ENCODE measurements at regions not wholly inside any gene's neighbourhood (a gene's known extent, or its start where the extent isn't known, plus 50 kb on each side); places are given as distances from the start of the nearest gene placed in this dataset.

DNA sequence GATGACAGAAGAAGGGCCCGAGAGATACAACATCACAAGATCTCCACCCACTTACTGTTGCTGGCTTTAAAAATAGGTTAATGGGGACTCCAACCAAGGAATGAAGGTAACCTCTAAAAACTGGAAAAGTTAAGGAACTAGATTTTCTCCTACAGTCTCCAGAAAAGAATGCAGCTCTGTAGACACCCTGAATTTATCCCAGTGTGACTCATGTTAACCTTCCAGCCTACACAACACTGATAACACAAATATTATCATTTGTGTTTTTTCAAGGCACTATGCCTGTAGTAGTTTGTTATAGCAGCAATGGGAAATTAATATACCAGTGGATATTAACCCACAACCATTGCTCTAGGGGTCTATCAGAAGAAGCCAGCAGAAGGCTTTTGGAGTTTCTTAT lies 730.7 kb upstream of the ZP4 start:
- no peaks in the 10 kb centered on the region for H3K27me3 ChIP-seq
- no peaks in the 10 kb centered on the region; the same call in 1 of the 2 replicates for H3K4me1 ChIP-seq
- TF ChIP-seq, protein P1, sequence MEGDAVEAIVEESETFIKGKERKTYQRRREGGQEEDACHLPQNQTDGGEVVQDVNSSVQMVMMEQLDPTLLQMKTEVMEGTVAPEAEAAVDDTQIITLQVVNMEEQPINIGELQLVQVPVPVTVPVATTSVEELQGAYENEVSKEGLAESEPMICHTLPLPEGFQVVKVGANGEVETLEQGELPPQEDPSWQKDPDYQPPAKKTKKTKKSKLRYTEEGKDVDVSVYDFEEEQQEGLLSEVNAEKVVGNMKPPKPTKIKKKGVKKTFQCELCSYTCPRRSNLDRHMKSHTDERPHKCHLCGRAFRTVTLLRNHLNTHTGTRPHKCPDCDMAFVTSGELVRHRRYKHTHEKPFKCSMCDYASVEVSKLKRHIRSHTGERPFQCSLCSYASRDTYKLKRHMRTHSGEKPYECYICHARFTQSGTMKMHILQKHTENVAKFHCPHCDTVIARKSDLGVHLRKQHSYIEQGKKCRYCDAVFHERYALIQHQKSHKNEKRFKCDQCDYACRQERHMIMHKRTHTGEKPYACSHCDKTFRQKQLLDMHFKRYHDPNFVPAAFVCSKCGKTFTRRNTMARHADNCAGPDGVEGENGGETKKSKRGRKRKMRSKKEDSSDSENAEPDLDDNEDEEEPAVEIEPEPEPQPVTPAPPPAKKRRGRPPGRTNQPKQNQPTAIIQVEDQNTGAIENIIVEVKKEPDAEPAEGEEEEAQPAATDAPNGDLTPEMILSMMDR (IDR thresholded peaks at IDR 0.05; ENCODE audit: low read depth, low read length): no peak
- no peaks in the 10 kb centered on the region for H3K9me3 ChIP-seq
- H3K36me3 ChIP-seq: no peaks in the 10 kb centered on the region
- no peak overlapping the region for H3K4me3 ChIP-seq (ENCODE audit: low read depth, low read length)
- no peak for DNase-seq

DNA sequence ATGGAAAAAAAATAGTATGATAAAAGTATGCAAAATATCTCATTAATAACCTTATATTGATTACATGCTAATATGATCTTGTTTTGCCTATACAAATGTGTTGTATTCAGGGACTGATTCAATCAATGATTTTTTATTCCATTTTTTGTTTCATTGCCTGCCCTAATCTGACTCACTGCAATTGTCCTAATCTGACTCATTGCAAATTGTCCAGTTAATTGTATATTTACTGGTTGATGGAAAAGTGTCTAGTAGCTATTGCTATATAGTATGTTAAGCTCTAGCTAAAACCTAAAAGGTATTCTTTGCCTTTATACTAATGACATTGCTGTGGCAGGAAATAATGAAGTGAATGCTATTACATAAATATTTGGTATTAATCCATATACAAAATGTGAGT lies 728.9 kb upstream of the ZP4 start:
- TF ChIP-seq, protein P1 (IDR thresholded peaks at IDR 0.05; ENCODE audit: low read depth, low read length): no peak
- no peaks in the 10 kb centered on the region for H3K9me3 ChIP-seq
- no peak overlapping the region for H3K4me3 ChIP-seq (ENCODE audit: low read depth, low read length)
- no peak for DNase-seq
- H3K36me3 ChIP-seq: no peaks in the 10 kb centered on the region
- H3K27me3 ChIP-seq: no peaks in the 10 kb centered on the region
- no peaks in the 10 kb centered on the region for H3K4me1 ChIP-seq

DNA sequence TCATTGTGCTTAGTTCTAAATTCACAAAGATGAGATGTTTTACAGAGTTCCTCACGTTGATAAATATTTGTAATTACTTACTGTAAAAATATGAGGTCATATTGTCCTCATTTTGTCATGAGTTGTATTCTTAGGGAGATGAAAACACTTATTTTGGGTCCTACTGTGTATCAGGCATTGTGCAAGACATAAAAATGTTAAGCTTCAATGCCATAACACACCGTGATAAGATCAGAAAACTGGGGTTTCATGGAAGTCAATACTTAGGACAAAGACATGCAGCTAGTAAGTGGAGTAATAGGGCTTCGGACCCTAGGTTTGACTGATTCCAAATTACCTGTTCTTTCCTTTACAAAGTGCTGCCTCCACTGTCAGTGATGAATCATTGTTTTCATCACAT lies 720.7 kb upstream of the ZP4 start:
- TF ChIP-seq, protein P1 (IDR thresholded peaks at IDR 0.05; ENCODE audit: low read depth, low read length): no peak
- Histone ChIP-seq H3K4me3 (ENCODE audit: low read depth, low read length) (no peak overlapping the region), H3K9me3 (no peaks in the 10 kb centered on the region), H3K36me3 (no peaks in the 10 kb centered on the region), H3K4me1 (no peaks in the 10 kb centered on the region; the same call in 1 of the 2 replicates), H3K27me3 (no peaks in the 10 kb centered on the region)
- no peak for DNase-seq

DNA sequence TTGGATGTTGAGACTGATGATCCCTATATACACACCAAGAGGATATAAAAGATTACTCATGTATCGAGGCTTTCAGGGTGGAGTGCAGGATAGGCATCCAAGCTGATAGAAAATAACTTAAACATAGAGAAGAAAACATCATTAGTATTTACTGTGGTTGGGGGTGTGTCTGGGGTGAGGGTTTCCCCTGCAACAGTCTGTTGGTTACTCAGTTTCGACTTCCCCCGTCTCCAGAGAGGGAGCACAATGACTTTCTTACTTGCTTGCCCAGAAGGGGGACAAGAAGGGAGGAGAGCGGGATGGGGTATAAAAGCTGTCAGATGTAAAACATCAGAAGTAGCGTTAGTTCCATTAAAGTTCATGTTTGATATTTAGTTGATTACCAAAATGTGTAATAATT lies 717.4 kb upstream of the ZP4 start:
- Histone ChIP-seq H3K4me1 (no peaks in the 10 kb centered on the region; the same call in 1 of the 2 replicates), H3K4me3 (ENCODE audit: low read depth, low read length) (no peak overlapping the region), H3K27me3 (no peaks in the 10 kb centered on the region), H3K9me3 (no peaks in the 10 kb centered on the region), H3K36me3 (no peaks in the 10 kb centered on the region)
- TF ChIP-seq, protein P1 (IDR thresholded peaks at IDR 0.05; ENCODE audit: low read depth, low read length): no peak
- no peak for DNase-seq

DNA sequence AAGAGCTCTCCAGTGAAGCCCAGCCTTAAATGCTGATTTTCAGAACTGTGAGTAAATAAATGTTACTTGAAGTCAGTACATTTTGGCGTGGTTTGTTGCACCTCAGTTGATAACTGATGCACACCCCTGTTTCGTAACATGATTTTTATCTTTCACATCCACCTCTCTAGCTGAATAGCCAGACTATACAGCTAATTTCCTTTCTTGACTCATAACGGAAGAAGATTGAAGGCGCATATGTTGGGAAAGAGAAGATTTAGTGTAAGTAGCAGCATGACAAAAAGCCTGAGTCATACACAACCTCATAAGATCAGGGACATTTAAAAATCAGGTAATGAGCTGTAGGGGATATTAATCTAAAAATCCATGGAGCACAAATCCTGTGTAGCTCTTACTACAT lies 716.2 kb upstream of the ZP4 start:
- no peak for DNase-seq
- no peaks in the 10 kb centered on the region; the same call in 1 of the 2 replicates for H3K4me1 ChIP-seq
- no peaks in the 10 kb centered on the region for H3K9me3 ChIP-seq
- TF ChIP-seq, protein P1 (IDR thresholded peaks at IDR 0.05; ENCODE audit: low read depth, low read length): no peak
- no peaks in the 10 kb centered on the region for H3K27me3 ChIP-seq
- no peaks in the 10 kb centered on the region for H3K36me3 ChIP-seq
- no peak overlapping the region for H3K4me3 ChIP-seq (ENCODE audit: low read depth, low read length)

DNA sequence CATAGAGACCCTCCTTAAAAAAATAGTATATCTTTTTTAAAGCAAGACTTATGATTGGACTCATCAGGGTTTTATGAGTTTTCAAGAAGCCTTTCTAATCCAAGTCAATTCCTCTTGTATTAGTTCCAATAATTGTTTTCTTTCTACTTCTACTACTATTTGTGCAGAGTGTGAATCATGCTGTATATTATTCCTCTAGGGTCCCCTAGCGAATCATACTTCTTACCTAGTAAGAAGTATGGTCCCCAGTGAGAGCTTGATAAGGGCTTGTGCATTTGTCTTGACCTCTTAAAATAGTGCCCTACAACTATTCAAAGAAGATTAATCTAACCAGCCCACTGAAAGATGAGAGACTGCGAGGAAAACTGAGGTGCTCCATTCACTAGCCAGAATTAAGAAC lies 715.7 kb upstream of the ZP4 start:
- Histone ChIP-seq H3K36me3 (no peaks in the 10 kb centered on the region), H3K9me3 (no peaks in the 10 kb centered on the region), H3K4me3 (ENCODE audit: low read depth, low read length) (no peak overlapping the region), H3K27me3 (no peaks in the 10 kb centered on the region), H3K4me1 (no peaks in the 10 kb centered on the region)
- no peak for DNase-seq
- TF ChIP-seq, protein P1 (IDR thresholded peaks at IDR 0.05; ENCODE audit: low read depth, low read length): no peak

All from BE2C (cell line).